A549 (cell line): ENCODE measurements at regions not wholly inside any gene's neighbourhood (a gene's known extent, or its start where the extent isn't known, plus 50 kb on each side); places are given as distances from the start of the nearest gene placed in this dataset.

Source experiments
- CBX8 ChIP-seq: fragments of 200-600 bp; sonication (generic); IDR thresholded peaks from 2 replicates; pipeline ENCODE4 v1.6.1; 2016
- CTCF ChIP-seq: fragments of >200 bp; sonication (Bioruptor Twin); formaldehyde crosslinking; IDR thresholded peaks from 3 replicates; pipeline ENCODE4 v1.5.1; 2016
- MAZ ChIP-seq: fragments of 150-350 bp; IDR thresholded peaks from 2 replicates; pipeline ENCODE4 v1.6.1; 2014; ENCODE audit warnings: antibody characterized with exemption, low read depth, low read length, borderline replicate concordance
- RAD21 ChIP-seq, 2 experiments: fragments of >200 bp in 1 of 2; sonication (Bioruptor Twin) in 1 of 2; formaldehyde crosslinking in 1 of 2; IDR thresholded peaks in 1 of 2; conservative IDR thresholded peaks in 1 of 2; 2 replicates in 1 of 2; 3 replicates in 1 of 2; pipeline ENCODE4 v1.6.1; 2012 to 2018; ENCODE audit warnings: inconsistent platforms in 1 of 2
- SMC3 ChIP-seq: fragments of >200 bp; sonication (Bioruptor Twin); formaldehyde crosslinking; IDR thresholded peaks from 3 replicates; pipeline ENCODE4 v1.6.1; 2018; ENCODE audit warnings: inconsistent platforms

- no peak for TF ChIP-seq CTCF
- TF ChIP-seq CBX8, result no peak
- TF ChIP-seq RAD21 (conservative IDR thresholded peaks at IDR 0.05 in 1 of 2, IDR thresholded peaks at IDR 0.05 in 1 of 2), result no peak
- no peak for TF ChIP-seq MAZ
- no peak for TF ChIP-seq SMC3
These were observed 208.7 kb downstream of the CRPPA start for GRCh38 chr7:16212610-16213009.
